HG03095 (cell line): ENCODE measurements at regions not wholly inside any gene's neighbourhood (a gene's known extent, or its start where the extent isn't known, plus 50 kb on each side); places are given as distances from the start of the nearest gene placed in this dataset.
A peak's percentile ranks its signal among the peaks of the same experiment; 100 is the strongest.

ENCODE experiments used
- ATAC-seq: cut with Tn5 transposase; IDR thresholded peaks from one replicate; pipeline ENCODE4 v1.9.1; 2021; ENCODE audit warnings: moderate library complexity; ENCODE audit not compliant: unreplicated experiment

GRCh38 chr2:128732976-128733431 lies 414.3 kb upstream of the HS6ST1 start:
- ATAC-seq, result no peak

GRCh38 chr2:128733450-128733849 lies 414.8 kb upstream of the HS6ST1 start:
- no peak for ATAC-seq

- peak; percentile 40 for ATAC-seq
Measured at GRCh38 chr2:128734521-128735295, 416.0 kb upstream of the HS6ST1 start.

- no peak for ATAC-seq
Measured at GRCh38 chr2:128735296-128735960, 416.8 kb upstream of the HS6ST1 start.

GRCh38 chr2:128736046-128736688 lies 417.5 kb upstream of the HS6ST1 start:
- ATAC-seq, result no peak

GRCh38 chr2:128736689-128737545 lies 418.2 kb upstream of the HS6ST1 start:
- ATAC-seq, result peak; percentile 60

GRCh38 chr2:128737546-128737826 lies 418.8 kb upstream of the HS6ST1 start:
- ATAC-seq, result no peak

DNA sequence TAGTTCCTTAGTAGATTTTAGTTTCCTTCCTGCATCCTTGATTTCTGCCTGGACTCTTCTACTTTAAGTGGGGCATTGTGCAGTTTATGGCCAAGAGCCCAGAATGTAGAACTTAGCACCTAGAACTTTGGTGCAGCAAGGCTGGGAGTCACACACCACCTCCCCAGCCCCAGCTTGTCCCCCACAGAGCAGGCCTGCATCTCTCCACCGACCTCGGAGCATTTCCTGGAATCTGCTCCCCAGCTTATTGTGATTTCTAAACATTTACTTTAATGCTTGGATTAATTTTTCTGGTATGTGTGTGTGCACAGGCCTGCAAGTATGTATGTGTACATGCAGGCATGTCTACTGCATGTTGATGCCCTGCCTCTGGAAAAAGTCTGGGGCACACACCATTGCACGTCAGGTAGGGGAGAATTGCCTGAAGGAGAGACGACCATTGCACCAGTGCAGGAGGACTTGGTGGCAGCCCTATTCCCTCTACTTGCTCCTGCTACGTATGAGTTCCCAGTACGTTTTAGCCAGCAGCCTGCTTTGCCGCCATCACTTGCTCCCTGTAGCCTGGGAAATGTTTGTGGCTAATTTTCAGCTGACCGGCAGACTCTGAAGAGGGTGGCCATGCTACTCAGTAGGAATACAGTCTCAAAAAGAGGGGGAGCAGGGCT lies 419.9 kb upstream of the HS6ST1 start:
- no peak for ATAC-seq

GRCh38 chr2:128742467-128742866 lies 423.8 kb upstream of the HS6ST1 start:
- no peak for ATAC-seq

DNA sequence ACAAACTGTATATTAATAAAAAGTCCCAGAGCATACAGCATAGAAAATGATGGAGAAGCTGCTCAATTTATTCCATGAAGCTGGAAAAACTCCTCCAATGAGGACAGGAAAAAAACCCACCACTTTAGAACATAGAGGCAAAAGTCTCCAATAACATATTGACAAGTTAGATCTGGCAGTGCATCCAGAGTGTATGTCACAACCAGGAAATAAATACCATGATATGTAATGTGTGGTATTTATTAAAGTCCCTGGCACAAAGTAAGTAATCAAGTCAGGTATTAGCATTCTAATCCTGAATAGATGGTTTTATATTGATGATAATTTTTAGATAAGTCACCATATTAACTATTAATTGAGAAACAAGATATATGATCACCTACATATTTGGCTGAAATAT lies 427.3 kb upstream of the HS6ST1 start:
- no peak for ATAC-seq

GRCh38 chr2:128746356-128746755 lies 427.7 kb upstream of the HS6ST1 start:
- ATAC-seq, result no peak

DNA sequence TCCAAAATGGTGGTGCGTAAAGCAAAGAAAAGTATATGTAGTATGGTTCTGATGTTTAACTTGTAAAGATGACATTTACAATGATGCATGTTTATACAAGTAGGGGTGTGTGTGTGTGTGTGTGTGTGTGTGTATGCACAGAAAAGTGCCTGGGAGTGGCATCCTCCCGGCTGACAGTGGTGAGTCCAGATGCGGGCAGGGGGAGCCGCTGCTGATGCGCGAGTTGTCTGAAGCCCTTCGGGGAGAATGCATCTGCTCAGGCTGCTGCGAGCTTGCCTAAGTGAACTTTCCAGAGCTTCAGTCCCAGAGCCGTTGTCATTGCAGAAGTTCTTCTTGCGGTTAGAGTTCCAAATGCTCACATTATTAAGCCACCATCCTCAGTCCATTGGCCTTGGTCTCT lies 429.7 kb upstream of the HS6ST1 start:
- ATAC-seq, result no peak

DNA sequence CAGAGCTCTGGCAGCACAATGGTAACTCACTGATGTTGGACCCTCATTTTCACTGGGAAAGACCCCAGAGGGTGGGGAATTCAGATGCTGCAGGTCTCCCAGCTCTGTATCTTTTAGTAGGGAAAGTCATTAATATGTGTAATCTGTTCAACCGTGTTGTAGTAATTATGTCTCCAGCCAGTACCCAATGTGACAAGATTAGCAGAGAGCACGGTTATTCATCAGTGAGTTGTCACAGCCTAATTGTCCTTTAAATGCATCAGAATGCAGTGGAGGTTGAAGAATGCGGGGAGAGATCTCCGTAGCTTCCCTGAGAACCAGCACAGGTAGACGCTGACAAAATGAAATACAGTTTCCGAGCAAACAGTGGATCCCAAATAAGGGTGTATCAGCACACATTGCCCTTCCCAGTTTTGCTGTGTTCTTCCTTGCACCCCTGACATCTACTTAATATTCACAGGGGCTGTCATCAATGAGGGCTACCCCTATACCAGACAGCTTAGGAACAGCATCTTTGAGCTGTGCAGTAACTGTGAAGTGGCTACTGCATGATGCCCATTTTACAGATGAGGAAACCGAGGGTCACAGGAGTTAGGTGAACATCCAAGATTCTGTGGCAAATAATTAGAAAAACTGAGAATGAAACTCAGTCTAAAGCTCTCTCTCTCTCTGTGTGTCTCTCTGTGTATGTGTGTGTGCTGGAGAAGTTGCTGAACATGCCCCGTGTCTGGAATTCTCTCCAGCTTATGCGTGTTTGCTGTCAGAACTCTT lies 430.4 kb upstream of the HS6ST1 start:
- ATAC-seq, result no peak

DNA sequence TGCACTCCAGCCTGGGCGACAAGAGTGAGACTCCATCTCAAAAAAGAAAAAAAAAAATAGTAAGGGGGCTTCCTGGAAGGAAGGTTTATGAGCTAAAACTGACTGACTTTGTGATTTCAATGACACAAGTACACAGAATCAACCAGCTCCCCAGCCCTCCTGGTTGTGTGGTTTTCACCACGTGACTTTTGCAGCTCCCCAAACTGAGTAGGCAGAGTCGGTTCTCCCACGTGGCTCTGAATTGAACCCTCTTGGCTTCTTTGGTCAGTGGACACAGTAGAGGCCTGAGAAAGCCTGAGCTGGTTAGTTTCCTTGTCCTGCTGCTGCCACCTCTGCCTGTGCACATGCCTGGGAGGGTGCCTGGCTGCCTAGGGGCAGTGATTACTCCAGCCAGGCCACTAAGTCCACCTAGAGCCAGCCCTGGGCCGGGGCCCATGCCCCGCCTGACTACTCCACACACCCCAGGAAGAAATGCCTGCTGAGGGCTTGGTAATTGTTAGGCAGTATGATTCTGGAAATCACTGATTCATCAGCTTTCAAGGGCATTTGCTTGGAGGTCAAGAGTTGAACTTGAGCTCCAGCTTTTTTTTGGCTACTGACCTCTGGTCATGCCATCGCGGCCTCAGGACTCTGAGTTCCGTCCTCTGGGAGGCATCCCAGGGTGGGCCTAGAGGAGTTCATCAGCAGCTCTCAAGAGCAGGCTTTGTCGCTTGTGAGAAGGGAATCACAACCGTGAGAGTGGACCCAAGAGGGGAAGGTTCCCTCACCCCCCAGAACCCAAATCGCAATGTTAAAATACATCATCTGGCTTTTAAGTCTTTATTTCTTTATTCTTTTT lies 431.9 kb upstream of the HS6ST1 start:
- no peak for ATAC-seq

GRCh38 chr2:128751746-128752145 lies 433.1 kb upstream of the HS6ST1 start:
- no peak for ATAC-seq

- no peak for ATAC-seq
Measured at GRCh38 chr2:128752691-128753263, 434.1 kb upstream of the HS6ST1 start.

DNA sequence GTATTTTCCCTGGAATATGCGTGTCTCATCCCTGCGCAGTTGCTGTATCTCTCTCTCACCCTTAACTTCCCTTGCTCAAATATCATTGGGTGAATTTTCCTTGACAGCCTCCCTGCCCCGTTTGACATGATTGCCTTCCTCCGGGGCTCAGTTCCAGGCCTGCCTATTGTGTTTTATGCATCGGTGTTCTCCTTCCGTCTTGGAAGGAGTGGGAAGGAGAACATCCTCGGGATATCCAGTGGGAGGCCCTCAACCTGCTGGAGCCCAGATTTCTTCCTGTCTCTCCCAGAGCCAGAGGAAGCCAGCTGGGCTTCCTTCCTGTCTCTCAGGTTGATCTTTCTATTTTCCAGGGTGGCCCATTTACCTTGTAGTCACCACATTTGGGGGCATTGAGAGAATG lies 434.7 kb upstream of the HS6ST1 start:
- ATAC-seq, result no peak

DNA sequence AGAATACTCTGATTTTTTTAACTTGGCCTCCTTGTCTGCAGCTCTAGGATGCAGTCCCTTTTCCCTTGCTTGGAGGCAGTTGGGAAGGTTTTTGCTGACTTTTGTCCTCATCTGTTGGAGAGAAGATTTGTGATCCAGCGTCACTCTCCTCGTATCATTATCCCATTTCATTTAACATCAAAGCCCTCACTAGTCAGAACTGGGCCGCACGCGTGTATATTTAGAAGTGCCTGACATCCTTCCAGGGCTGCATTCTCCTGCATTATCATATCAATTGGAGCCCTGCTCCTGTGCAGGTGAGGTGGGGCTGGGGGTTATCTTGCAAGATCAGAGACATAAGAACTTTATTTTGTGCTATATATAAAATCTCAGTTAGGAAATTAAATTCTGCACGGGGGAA lies 435.1 kb upstream of the HS6ST1 start:
- peak; percentile 1 for ATAC-seq

GRCh38 chr2:128754246-128754724 lies 435.6 kb upstream of the HS6ST1 start:
- peak; percentile 93 for ATAC-seq
